H1 (cell line): ENCODE measurements at regions not wholly inside any gene's neighbourhood (a gene's known extent, or its start where the extent isn't known, plus 50 kb on each side); places are given as distances from the start of the nearest gene placed in this dataset.

ENCODE experiments used
- CTCF ChIA-PET: fragments of 300-600 bp; sonication (Branson Sonifier 250); formaldehyde crosslinking; loops from one replicate; lab custom pipeline; 2021; ENCODE audit not compliant: partially characterized antibody; lab: Charles Lee
- POLR2A ChIA-PET: fragments of 300-600 bp; sonication (Branson Sonifier 250); formaldehyde crosslinking; loops from one replicate; lab custom pipeline; 2021; ENCODE audit warnings: inconsistent platforms; ENCODE audit not compliant: partially characterized antibody; lab: Charles Lee
- DNase-seq, 2 experiments: peaks; one replicate each; pipeline versions ENCODE4 v3.0.0 to v3.0.0-alpha.2; 2010 to 2022; ENCODE audit warnings: low spot score in 2 of 2, low read depth in 1 of 2, mixed read lengths in 1 of 2
- FAIRE-seq: peaks from 2 replicates; lab custom pipeline; 2011; peaks lifted over from hg19 to GRCh38; lab: Jason Lieb, UNC
- H2AFZ ChIP-seq: 2 replicates; pipeline ENCODE4 v1.8.1; 2012; ENCODE audit warnings: low read length, inconsistent platforms
- H2AK5ac ChIP-seq: 2 replicates; pipeline ENCODE4 v1.6.1; 2013; ENCODE audit warnings: low read depth, low read length
- H2BK120ac ChIP-seq: replicated peaks from 2 replicates; pipeline ENCODE3; 2013; ENCODE audit warnings: low read depth, low read length, inconsistent platforms
- H2BK12ac ChIP-seq: 2 replicates; pipeline ENCODE4 v1.6.1; 2013; ENCODE audit warnings: low read depth, low read length
- H2BK15ac ChIP-seq: 2 replicates; pipeline ENCODE4 v1.6.1; 2013; ENCODE audit warnings: low read length
- H2BK20ac ChIP-seq: 2 replicates; pipeline ENCODE4 v1.6.1; 2013; ENCODE audit warnings: low read length
- H2BK5ac ChIP-seq: 2 replicates; pipeline ENCODE4 v1.6.1; 2013; ENCODE audit warnings: low read depth, low read length
- H3K14ac ChIP-seq: 2 replicates; pipeline ENCODE4 v1.6.1; 2013; ENCODE audit warnings: inconsistent platforms; ENCODE audit not compliant: insufficient read length
- H3K18ac ChIP-seq: 2 replicates; pipeline ENCODE4 v1.6.1; 2013; ENCODE audit warnings: low read length; ENCODE audit errors: extremely low read depth
- H3K23ac ChIP-seq: 2 replicates; pipeline ENCODE4 v1.6.1; 2013; ENCODE audit warnings: inconsistent platforms; ENCODE audit not compliant: insufficient read length
- H3K23me2 ChIP-seq: 2 replicates; pipeline ENCODE4 v1.6.1; 2013; ENCODE audit warnings: low read depth, low read length
- H3K27ac ChIP-seq: 2 replicates; pipeline ENCODE4 v1.6.1; 2011; ENCODE audit warnings: low read depth, low read length, inconsistent platforms
- H3K27me3 ChIP-seq, 4 experiments: replicated peaks in 1 of 4; 1 replicate in 1 of 4; 2 replicates in 3 of 4; pipeline versions ENCODE4 v1.6.1 to v1.8.1; 2011 to 2013; ENCODE audit warnings: low read length in 3 of 4, mild to moderate bottlenecking in 3 of 4, inconsistent platforms in 2 of 4, mixed read lengths in 2 of 4, moderate library complexity in 1 of 4; ENCODE audit not compliant: control insufficient read depth in 3 of 4, insufficient read depth in 3 of 4; ENCODE audit errors: extremely low read depth in 1 of 4
- H3K36me3 ChIP-seq, 4 experiments: 2 replicates each; pipeline versions ENCODE4 v1.6.1 to v1.8.1; 2011 to 2013; ENCODE audit warnings: mild to moderate bottlenecking in 4 of 4, low read length in 3 of 4, moderate library complexity in 2 of 4, control low read depth in 1 of 4, inconsistent platforms in 1 of 4; ENCODE audit not compliant: insufficient read depth in 4 of 4, control insufficient read depth in 2 of 4
- H3K4ac ChIP-seq: replicated peaks from 2 replicates; pipeline ENCODE3; 2013; ENCODE audit warnings: low read length, low read depth, mixed read lengths, inconsistent platforms; ENCODE audit not compliant: insufficient read length
- H3K4me1 ChIP-seq, 4 experiments: replicated peaks in 1 of 4; 1 replicate in 1 of 4; 2 replicates in 3 of 4; pipeline versions ENCODE4 v1.6.1 to v1.8.1; 2011 to 2013; ENCODE audit warnings: low read length in 3 of 4, inconsistent platforms in 2 of 4, mixed read lengths in 1 of 4; ENCODE audit not compliant: insufficient read depth in 4 of 4, control insufficient read depth in 3 of 4
- H3K4me2 ChIP-seq, 2 experiments: 2 replicates each; pipeline versions ENCODE4 v1.6.1 to v1.8.1; 2011 to 2013; ENCODE audit warnings: low read depth in 2 of 2, low read length in 2 of 2, control low read depth in 1 of 2, inconsistent platforms in 1 of 2, mild to moderate bottlenecking in 1 of 2; ENCODE audit not compliant: insufficient read depth in 1 of 2
- H3K4me3 ChIP-seq, 4 experiments: fragments of 200-600, 300-600 bp in 1 of 4; sonication (generic), shearing (Covaris generic), sonication (Bioruptor Twin) in 1 of 4; 2 replicates each; pipeline versions ENCODE4 v1.5.1 to v1.8.1; 2011 to 2016; ENCODE audit warnings: low read length in 4 of 4, low read depth in 3 of 4, control low read depth in 2 of 4, inconsistent platforms in 2 of 4, mild to moderate bottlenecking in 2 of 4, mixed read lengths in 1 of 4, moderate library complexity in 1 of 4; ENCODE audit not compliant: insufficient read depth in 2 of 4; ENCODE audit errors: extremely low read depth in 1 of 4
- H3K56ac ChIP-seq: replicated peaks from 2 replicates; pipeline ENCODE3; 2013; ENCODE audit warnings: low read depth, mild to moderate bottlenecking, mixed read lengths, low read length, inconsistent platforms; ENCODE audit not compliant: insufficient read length
- H3K79me1 ChIP-seq: 2 replicates; pipeline ENCODE4 v1.6.1; 2013; ENCODE audit warnings: low read depth, low read length, control low read depth
- H3K79me2 ChIP-seq, 2 experiments: 2 replicates each; pipeline versions ENCODE4 v1.6.1 to v1.8.1; 2012 to 2013; ENCODE audit warnings: low read length in 2 of 2, mild to moderate bottlenecking in 2 of 2, inconsistent platforms in 1 of 2; ENCODE audit not compliant: insufficient read depth in 2 of 2, control insufficient read depth in 1 of 2
- H3K9ac ChIP-seq, 4 experiments: replicated peaks in 1 of 4; 1 replicate in 1 of 4; 2 replicates in 3 of 4; pipeline versions ENCODE4 v1.6.1 to v1.8.1; 2011 to 2013; ENCODE audit warnings: low read depth in 3 of 4, low read length in 3 of 4, control low read depth in 2 of 4, mild to moderate bottlenecking in 2 of 4, moderate library complexity in 2 of 4, inconsistent platforms in 1 of 4; ENCODE audit errors: extremely low read depth in 1 of 4
- H3K9me3 ChIP-seq, 2 experiments: 2 replicates each; pipeline versions ENCODE4 v1.6.1 to v1.8.1; 2012 to 2013; ENCODE audit warnings: mild to moderate bottlenecking in 2 of 2, moderate library complexity in 2 of 2, control low read depth in 1 of 2, inconsistent platforms in 1 of 2, low read depth in 1 of 2, low read length in 1 of 2, mixed read lengths in 1 of 2; ENCODE audit not compliant: insufficient read depth in 2 of 2
- H4K20me1 ChIP-seq, 2 experiments: replicated peaks in 1 of 2; 2 replicates each; pipeline versions ENCODE3 to v1.8.1; 2011 to 2013; ENCODE audit warnings: inconsistent platforms in 2 of 2, low read length in 2 of 2, mild to moderate bottlenecking in 1 of 2; ENCODE audit not compliant: insufficient read depth in 2 of 2, control insufficient read depth in 1 of 2
- H4K5ac ChIP-seq: 2 replicates; pipeline ENCODE4 v1.6.1; 2013; ENCODE audit warnings: low read length, low read depth, mixed read lengths, inconsistent platforms; ENCODE audit not compliant: insufficient read length
- H4K8ac ChIP-seq: 2 replicates; pipeline ENCODE4 v1.8.0; 2013; ENCODE audit warnings: mild to moderate bottlenecking, moderate library complexity, low read length, inconsistent platforms; ENCODE audit not compliant: insufficient read depth; ENCODE audit errors: extremely low read depth
- H4K91ac ChIP-seq: replicated peaks from 2 replicates; pipeline ENCODE3; 2013; ENCODE audit warnings: low read length, mixed read lengths, inconsistent platforms; ENCODE audit not compliant: insufficient read length
- CBX8 ChIP-seq: fragments of 300-800, 300-1000 bp; sonication (generic); IDR thresholded peaks from 2 replicates; pipeline ENCODE4 v1.7.1; 2016; ENCODE audit warnings: low read depth, low read length, borderline replicate concordance
- CREB1 ChIP-seq: IDR thresholded peaks from 2 replicates; pipeline ENCODE4 v1.6.1; 2012; ENCODE audit warnings: inconsistent platforms
- GABPA ChIP-seq: IDR thresholded peaks from 2 replicates; pipeline ENCODE4 v1.6.1; 2011; ENCODE audit warnings: mild to moderate bottlenecking, low read length, moderate library complexity, borderline replicate concordance; ENCODE audit not compliant: insufficient read depth
- MAFK ChIP-seq: IDR thresholded peaks from 2 replicates; pipeline ENCODE4 v1.6.1; 2012; ENCODE audit warnings: low read depth, mild to moderate bottlenecking, improper control_type of control experiment, low read length
- SP2 ChIP-seq: IDR thresholded peaks from 2 replicates; pipeline ENCODE4 v1.6.1; 2012; ENCODE audit warnings: mild to moderate bottlenecking, low read length, inconsistent platforms
- SRF ChIP-seq: IDR thresholded peaks from 2 replicates; pipeline ENCODE4 v1.6.1; 2011; ENCODE audit warnings: mild to moderate bottlenecking, low read depth, low read length, moderate library complexity
- TEAD4 ChIP-seq: IDR thresholded peaks from 2 replicates; pipeline ENCODE4 v1.6.1; 2012; ENCODE audit warnings: low read depth, low read length, inconsistent platforms, mixed read lengths
- WGBS, 2 experiments: shearing (Covaris generic) in 1 of 2; methylation state at CpG; one replicate each; pipeline versions ENCODE4 v1.1.6 to v1.1.7; 2013 to 2015; ENCODE audit warnings: low lambda C conversion rate in 2 of 2, mixed read lengths in 2 of 2, inconsistent platforms in 1 of 2, low coverage in 1 of 2, missing lambda C conversion rate in 1 of 2; ENCODE audit not compliant: insufficient replicate concordance in 2 of 2, insufficient coverage in 1 of 2, insufficient read length in 1 of 2; ENCODE audit errors: extremely low coverage in 1 of 2, missing lambda C conversion rate in 1 of 2; 5-methylcytosine and 5-hydroxymethylcytosine counted together

DNA sequence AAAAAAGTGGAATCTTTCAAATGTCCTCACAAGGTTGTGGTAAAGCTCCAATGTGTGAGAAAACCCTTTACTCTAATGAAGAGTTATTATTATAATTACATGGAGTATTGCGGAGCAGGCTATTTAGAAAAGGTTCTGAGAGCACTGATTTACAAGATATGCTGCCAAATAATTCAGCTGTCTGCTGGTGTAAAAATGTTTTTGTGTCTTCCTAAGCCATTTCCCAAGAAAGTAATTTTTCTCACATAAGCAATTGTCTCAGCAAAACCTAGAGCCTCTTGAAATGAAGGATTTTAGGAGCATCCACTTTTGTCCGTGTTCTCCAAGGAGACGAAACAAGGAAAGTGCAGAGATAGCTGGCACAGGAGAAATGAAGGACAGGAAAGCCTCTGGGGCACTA lies 229.6 kb upstream of the STARD13 start:
- Histone ChIP-seq H3K4ac (no peak overlapping the region), H3K14ac (no peak overlapping the region), H3K27ac (no peak overlapping the region), H3K18ac (no peak overlapping the region), H3K9me3 (no peaks in the 10 kb centered on the region), H2BK5ac (no peak overlapping the region), H3K79me1 (no peaks in the 10 kb centered on the region), H3K4me1 (peaks cover 0 to 13% (median 4%) of the 10 kb centered on the region in 4 experiments; a peak in 3 of 7 replicates), H3K79me2 (no peaks in the 10 kb centered on the region), H4K8ac (no peak overlapping the region), H3K56ac (no peak overlapping the region), H3K9ac (no peak overlapping the region), H3K27me3 (no peaks in the 10 kb centered on the region), H4K5ac (no peak overlapping the region), H2AK5ac (no peak overlapping the region), H4K91ac (no peak overlapping the region), H3K23ac (no peak overlapping the region), H4K20me1 (no peaks in the 10 kb centered on the region), H2BK120ac (no peak overlapping the region), H2BK12ac (no peak overlapping the region), H3K36me3 (no peaks in the 10 kb centered on the region), H3K23me2 (no peaks in the 10 kb centered on the region), H2AFZ (no peak overlapping the region), H3K4me3 (no peak overlapping the region), H2BK15ac (no peak overlapping the region), H2BK20ac (no peak overlapping the region), H3K4me2 (no peak overlapping the region)
- CTCF ChIA-PET, result interaction anchor here (0.5 to 2.8 kb wide), 6 partner anchors 9 to 346 kb away, joined by 3 to 18 read pairs (median 4); no protein-coding TSS in a partner anchor
- POLR2A ChIA-PET, result no interaction called here
- FAIRE-seq, result no peak
- no peak for DNase-seq
- 87% methylated on average over 3 of the region's 3 CpGs; no CpG with 5 or more reads in 1 of the 2 experiments for WGBS, 2 experiments
- no peak for TF ChIP-seq TEAD4
- no peak for TF ChIP-seq CBX8
- no peak for TF ChIP-seq CREB1
- no peak for TF ChIP-seq MAFK
- no peak for TF ChIP-seq GABPA
- no peak for TF ChIP-seq SRF
- TF ChIP-seq SP2, result no peak
